ENCODE measurements at regions not wholly inside any gene's neighbourhood (a gene's known extent, or its start where the extent isn't known, plus 50 kb on each side); places are given as distances from the start of the nearest gene placed in this dataset.

DNA sequence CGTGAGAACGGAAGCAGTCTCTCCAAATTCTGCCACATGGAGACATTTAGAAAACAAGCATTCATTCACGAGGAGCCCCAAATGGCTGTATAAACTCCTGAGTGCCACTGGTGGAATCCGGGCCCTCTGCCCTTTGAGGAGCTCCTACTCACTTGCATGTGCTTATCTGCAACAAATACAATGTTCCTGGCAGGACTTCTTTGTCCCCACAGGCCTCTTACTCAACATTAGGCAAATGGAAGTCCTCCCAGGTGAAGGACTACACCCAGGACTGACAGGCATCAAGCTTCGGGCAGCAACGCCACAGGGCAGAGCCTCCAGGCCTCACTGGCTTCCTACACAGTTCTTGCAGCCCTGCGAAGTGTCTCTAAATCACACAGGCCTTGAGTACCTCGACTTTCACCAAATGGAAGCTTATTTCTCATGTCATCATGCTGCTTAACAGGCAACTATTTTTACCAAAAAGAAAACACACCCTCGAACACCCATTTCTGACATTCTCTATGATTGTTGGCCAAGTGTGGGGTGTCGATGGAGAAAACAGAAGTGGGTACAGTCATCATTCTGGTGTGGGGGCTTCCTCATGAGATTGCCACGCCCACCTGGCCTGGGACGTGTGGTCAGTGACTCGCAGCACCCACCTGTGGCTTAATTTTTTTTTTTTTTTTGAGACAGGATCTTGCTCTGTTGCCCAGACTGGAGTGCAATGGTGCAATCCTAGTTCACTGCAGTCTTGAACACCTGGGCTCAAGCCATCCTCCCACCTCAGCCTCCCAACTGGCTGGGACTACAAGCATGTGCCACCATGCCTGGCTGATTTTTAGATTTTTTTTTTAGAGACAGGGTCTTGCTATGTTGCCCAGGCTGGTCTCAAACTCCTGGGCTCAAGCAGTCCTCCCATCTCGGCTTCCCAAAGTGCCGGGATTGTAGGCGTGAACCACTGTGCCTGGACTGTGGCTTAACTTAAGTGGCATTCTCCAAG, 186.8 kb upstream of the GLI2 start:
- no peak for DNase-seq (ENCODE audit: low read depth in 3 of 3)

DNA sequence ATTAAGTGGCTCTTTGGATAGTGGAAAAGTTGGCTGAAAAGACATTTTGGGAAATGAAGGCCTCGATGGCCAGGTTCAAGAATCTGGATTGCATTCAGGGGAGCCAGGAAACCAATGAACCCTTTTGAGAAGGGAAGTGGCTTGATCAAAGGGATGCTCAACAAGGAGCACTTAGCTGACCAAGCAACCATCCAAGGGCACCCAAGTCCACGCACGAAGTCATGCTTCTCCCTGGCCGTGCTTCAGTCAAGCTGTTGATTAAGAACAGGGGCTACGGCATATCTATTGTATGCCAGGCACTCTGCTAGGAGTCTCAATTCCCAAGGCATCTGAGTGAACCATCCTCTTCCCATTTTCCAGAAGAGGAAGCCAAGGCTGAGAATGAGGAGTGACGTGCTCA, 185.8 kb upstream of the GLI2 start:
- no peak for DNase-seq (ENCODE audit: low read depth in 3 of 3)

DNA sequence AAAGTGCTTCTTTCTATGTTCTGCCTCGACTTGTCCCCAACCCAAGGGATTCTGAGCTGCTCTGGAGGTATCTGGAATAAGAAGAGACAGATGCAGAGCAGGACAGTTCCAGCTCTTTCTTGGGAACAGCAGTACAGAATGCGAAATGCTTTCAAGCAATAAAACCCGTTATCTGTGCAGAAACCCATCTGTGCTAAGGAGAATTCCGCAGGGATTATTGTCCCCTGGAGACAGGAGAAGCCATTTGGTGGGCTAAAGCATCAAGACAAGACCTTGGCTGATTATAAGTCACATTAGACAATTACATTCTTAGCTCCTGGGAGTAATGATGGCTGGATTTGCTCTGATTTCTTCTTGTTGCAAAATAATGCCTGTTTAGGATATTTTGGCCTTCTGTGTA, 185.4 kb upstream of the GLI2 start:
- no peak for DNase-seq (ENCODE audit: low read depth in 3 of 3)

DNA sequence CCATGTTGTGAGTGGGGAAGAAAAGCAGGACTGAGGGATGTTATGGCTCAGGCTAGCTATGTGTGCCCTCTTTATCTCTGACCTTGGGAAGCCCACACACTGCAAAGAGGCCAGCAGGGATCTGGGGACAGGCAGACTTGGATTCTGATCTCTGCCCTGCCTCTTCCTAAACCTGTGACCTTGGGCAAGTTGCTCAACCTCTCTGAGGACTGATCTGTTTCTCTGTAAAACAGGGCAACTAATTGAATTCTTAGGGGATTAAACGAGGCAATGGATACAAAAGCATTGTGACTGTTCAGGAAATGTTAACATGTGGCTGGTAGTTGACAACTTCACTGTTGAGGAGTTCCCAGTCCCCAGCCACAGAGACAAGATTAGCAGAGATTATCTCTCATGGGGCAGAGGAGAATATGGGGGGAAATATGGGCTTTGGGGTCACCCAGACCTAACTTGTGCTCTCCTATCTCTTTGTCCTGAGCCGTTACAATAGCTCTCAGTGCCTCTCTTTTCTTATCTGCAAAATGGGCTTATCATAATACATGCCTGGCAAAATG, 184.7 kb upstream of the GLI2 start:
- DNase-seq (ENCODE audit: low read depth in 3 of 3) = no peak

DNA sequence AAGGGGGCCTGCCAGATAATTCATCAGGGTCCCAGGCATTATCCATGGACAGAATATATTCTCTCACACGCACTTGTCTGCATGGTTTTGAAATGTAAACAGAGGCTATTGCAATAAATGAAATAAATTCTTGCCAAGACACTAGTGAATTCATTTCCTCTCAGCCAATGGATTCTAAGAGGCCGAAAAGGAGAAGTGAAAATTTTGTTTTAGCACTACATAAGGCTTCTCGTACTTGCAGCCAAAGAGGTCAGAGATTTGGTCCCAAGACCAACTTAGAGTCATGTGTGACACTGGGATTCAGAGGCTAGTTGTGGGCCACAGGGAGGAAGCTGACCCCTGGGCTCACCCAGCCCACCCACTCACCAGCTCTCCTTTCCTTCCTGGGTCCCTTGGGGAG, 184.1 kb upstream of the GLI2 start:
- no peak for DNase-seq (ENCODE audit: low read depth in 3 of 3)

DNA sequence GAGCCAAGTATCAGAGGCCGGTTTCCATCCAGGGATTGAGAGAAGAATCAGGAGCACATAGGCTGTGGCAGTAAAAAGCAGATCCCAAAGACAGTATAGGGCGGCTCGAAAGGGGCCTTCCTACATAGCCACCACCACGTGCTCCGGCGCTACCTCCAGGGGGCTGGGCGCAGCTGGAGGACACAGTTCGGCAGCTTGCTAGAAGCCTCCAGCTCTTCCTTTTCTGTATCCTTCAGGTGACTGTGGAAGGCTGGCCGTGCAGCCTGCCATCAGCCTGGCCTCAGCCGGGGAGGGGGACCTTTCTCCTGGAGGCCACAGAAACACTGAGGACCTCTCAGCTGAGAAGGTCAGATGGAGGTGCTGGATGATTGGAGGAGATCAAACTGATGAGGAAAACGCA, 183.6 kb upstream of the GLI2 start:
- no peak for DNase-seq (ENCODE audit: low read depth in 3 of 3)

DNA sequence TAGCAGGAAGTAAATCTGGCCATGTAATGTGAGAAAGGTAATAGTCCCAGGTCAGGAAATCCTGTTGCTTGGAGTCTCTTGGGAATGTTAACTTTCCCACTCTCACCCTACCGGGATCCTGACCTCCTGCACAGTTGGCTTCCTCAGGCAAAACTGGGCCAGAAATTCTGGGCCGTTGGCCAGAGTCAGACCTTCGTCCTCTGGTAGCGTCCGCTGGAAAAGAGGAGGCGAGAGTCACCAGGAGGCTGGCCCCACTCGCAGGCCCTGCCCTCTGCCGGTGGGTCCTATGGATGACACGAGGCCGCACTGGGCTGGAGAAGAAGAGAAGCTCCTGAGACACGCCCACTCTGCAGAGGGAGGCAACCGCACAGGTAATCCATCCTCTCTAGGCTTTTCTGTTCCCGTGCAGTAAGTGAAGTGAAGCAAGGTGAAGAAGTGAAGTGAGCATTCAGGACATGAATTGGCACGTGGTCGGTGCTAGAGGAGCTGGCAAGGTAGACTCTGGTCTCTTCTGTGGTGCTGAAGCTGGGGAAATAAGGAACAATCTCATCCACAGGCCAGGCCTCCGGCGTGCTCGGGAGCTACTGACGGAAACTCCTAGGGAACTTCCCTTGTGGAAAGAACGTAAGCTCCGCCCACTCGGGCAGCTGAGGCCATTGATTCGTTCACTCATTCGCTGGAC, 182.7 kb upstream of the GLI2 start:
- peak in 2 of 3 experiments; percentile 4 to 27 for DNase-seq (ENCODE audit: low read depth in 3 of 3)

DNA sequence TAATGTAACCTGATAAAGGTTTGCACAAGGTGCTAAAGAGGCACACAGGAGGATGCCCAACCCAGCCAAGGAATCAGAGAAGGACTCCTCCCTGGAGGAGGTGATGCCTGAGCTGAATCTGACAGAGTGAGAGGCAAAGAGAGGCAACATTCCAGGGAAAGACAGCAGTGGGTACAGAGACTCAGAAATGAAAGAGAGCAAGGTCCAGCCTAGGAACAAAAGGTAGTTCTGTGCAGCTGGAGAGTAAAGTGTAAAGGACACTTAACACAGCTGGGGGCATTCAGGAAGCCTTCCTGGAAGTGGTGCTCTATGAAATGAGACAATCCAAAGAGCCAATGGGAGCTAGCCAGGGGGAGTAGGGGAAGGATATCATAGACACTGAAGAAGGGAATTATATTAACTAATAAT, 181.0 kb upstream of the GLI2 start:
- DNase-seq (ENCODE audit: low read depth in 3 of 3) = no peak

DNA sequence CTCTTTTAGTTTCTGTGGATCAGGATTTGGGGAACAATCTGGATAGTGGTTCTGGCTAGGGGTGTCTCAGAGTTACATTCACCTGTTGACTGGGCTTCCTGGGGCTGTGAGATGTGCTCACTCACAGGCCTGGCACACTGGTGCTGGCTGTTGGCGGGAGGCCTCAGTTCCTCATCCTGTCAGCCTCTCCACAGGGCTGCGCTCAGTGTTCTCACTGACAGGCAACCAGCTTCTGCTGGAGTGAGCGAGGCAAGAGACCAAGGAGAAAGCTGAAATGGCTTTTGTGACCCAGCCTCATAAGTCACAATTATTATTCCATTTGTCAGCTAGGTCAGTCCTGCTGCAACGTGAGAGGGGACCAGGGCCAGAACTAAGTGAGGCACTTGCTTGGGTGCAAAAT, 180.6 kb upstream of the GLI2 start:
- DNase-seq (ENCODE audit: low read depth in 3 of 3) = no peak

DNA sequence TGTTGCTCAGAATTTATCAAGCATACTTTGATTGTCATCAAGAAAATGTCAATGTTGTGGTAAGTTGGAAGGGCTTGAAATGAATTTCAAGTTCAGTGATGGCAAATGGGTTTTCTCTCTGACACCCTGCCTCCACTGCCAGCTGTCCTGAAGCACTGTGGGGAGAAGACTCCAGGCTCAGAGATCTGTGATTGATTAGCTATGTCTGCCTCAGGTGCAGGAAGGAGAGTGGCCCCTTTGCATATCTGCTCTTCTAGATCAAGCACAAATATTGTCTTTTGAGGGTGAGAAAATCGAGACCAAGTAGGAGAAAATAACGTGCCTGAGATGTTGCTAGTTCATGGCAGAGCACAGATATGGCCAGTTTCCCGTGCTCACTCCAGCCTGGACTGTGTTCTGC, 178.8 kb upstream of the GLI2 start:
- DNase-seq (ENCODE audit: low read depth in 3 of 3) = no peak

DNA sequence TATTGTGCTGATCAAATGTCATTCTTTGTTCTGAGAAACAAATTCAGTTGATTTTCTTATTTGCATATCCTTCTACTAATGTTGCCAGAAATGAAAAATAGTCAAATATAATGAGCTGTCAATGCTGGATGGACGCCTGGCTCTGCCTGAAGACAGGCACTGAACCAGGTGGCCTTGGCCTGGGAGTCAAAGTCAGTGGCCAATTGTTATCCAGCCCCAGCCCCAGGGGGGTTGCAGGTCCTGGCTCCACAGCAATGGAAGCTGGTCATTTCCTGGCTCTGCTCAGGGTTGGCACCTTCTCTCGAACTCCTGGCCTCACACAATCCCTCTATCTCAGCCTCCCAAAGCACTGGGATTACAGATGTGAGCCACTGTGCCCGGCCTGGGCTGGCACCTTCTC, 176.8 kb upstream of the GLI2 start:
- no peak for DNase-seq (ENCODE audit: low read depth in 3 of 3)

DNA sequence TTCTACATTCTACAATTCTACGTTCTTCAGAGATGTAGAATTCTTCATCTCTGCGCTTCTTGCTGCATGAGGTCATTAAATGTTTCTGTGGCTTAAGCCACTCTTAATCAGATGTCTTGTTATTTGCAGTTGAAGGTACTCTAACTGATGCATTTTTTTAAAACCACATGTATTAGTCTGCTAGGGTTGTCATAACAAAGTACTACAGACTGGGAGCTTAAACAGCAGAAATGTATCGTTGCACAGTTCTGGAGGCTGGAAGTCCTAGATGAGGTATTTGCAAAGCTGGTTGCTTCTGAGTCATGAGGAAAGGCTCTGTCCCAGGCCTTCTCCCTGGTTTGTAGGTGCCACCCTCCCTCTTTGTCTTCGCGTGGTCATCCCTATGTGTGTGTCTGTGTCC, 176.3 kb upstream of the GLI2 start:
- DNase-seq (ENCODE audit: low read depth in 3 of 3) = no peak

DNA sequence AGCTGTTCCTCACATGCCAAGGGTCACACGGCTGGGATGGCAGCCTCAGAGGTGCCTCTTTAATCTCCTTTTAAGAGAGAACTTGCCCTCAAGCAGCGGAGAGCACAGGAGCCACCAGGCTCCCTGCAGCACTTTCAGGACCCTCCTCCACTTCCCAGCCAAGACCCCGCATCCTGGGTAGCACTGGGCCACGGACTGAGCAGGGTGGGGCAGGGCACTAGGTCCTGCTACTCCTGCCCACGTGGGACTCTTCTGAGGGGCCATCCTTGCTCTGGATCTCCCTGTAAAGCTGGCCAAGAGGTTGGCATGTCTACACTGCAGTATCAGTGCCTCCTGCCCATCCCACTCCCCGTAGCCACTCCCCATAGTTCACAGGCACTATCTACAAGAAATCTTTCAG, 175.3 kb upstream of the GLI2 start:
- DNase-seq (ENCODE audit: low read depth in 3 of 3) = no peak

DNA sequence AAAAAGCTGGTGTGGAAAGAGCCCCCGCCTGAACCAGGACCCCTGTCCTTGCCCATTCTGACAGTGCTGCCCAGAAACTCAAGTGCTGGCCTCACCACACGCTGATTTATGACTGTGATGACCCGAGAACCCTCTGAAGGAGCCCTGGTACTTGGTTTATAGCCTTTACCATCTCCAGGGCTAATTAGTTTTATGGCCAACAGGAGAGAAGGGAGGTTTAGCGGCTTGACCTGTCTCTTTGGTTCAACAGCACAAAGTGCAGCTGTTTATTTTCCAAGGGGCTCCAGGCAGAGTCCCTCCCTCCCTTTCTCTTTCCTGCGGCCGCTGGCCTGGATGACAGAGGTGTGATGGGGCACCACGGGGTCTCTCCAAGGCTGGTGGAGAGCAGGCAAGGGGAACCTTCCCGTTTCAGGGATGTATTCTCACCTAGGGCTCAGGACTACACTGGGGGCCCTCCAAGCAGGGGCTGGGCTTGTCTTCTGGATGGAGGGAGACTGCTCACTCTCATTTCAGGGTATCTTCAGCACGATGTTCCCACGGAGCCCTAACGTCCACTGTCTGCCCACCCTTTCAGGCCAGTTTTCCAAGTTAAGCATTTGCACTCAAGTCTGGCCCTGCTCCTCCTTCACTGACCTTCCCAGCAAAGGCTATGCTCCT, 174.2 kb upstream of the GLI2 start:
- DNase-seq (ENCODE audit: low read depth in 3 of 3) = no peak

DNA sequence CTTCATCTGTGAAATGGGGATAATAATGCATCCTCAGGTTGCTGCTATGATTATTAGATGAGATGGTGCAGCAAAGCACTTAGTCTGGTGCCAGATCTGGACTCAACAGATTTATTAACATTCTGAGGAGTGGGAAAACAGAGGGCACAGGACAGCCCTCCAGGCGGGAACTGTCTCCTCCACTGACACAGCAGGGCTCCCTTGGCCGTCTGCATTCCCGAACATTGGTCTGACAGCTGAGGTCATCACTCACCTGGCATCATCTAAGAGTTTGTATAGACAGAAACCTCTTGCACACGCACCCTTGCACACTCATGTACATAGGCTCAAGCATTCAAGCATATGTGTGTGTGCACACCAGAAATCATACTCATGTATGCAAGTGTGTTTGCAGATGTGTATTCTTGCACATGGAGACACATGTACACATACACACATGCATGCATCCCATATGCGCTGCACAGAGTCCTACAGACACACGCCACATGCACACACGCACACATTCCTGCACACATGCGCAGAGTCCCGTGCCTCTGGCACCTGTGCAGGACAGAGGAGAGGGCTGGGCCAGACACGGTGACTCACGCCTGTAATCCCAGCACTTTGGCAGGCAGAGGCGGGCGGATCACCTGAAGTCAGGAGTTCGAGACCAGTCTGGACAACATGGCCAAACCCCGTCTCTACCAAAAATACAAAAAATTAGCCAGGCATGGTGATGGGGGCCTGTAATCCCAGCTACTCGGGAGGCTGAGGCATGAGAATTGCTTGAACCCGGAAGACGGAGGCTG, 173.3 kb upstream of the GLI2 start:
- no peak for DNase-seq (ENCODE audit: low read depth in 3 of 3)

DNA sequence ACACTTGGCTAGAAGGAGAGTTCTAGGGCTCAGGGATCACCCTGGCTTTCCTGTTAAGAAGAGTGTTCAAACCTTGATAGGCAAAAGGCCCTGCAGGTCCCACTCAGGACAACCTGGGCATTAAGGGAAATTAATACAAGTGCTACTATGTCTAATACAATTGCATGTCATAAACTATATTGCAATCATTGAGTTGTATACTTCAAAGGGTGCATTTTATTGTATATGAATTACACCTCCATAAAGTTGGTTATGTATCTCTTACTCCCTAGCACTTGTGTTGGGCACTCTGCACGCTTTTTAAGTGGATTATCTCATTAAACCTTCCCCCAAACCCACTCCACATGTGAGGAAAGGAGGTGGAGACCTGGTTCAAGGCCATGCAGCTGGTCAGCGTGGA, 172.1 kb upstream of the GLI2 start:
- no peak for DNase-seq (ENCODE audit: low read depth in 3 of 3)

DNA sequence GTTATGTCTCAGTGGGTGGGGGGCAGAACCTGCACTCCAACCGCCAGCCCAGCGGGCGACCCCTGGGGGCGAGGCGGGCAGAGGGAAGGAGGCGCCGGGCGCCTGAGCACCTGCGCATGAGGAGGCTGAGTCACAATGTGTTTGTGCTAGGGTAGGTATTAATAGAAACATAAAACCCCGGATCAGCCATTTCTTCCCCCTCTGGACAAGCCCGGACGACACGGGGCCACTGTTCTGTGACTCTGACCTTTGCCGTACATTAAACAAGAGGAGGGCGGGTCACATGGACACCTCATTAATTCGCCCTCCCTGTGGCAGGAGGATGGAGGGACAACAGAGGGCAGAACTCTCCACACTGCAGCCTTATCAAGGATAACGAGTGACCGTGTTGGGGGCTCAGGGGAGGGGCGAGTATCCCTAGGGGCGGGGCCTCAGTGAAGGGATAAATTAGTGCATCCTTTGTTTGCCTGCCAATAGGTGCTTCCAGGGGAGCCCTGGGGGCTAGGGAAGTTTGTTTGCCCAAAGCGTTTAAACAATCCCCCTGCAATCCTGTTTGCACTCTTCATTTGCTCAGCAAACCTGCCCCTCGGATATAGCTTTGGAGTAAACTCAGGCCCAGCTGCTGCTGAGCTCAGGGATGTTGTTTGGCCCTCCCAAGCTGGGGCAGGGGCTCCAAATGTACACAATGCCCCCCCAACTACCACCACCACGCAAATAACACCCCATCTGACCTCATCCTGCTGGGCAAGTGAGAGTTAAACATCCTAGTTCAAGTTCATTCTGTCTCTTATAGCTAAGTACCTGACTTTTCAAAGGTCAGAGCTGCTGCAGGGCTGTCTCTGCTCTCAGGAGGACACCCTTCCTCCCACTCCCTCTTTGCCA, 171.2 kb upstream of the GLI2 start:
- DNase-seq (ENCODE audit: low read depth in 3 of 3) = no peak

DNA sequence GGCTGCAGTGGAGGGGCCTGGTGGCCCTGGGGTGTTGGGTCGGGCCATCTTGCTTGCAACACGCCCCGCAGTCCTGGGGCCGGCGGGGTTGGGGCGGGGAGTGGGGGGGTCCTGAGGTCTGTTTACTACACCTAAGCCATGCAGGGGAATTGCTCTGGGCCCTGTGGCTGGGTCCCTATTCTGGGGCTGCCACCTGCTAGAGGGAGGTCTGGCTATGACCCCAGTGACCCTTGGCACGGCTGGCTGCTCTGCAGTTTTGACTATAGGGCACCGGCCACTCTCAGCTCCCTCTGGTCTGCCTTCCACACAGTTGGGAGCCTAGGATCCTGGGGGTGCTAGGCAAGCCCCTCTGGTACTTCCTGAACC, 170.6 kb upstream of the GLI2 start:
- no peak for DNase-seq (ENCODE audit: low read depth in 3 of 3)

DNA sequence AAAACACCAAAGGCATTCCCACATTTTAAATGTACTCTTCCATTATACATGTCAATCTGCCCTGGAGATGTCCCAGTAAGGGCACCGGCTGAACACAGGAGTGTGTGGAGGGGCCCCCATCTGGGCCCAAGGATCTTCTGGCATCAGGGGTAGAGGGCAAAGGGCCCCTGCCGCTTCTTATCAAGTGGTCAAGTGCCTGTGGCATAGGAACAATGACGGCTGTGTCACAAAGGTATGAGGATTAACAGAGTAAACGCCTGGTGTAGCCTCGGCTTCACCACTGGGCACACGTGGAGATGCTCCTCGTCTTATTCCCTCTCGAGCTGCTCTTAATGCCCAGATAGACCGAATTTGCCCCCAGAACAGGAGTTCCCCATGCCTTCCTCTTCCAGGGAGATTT, 169.7 kb upstream of the GLI2 start:
- no peak for DNase-seq (ENCODE audit: low read depth in 3 of 3)

DNA sequence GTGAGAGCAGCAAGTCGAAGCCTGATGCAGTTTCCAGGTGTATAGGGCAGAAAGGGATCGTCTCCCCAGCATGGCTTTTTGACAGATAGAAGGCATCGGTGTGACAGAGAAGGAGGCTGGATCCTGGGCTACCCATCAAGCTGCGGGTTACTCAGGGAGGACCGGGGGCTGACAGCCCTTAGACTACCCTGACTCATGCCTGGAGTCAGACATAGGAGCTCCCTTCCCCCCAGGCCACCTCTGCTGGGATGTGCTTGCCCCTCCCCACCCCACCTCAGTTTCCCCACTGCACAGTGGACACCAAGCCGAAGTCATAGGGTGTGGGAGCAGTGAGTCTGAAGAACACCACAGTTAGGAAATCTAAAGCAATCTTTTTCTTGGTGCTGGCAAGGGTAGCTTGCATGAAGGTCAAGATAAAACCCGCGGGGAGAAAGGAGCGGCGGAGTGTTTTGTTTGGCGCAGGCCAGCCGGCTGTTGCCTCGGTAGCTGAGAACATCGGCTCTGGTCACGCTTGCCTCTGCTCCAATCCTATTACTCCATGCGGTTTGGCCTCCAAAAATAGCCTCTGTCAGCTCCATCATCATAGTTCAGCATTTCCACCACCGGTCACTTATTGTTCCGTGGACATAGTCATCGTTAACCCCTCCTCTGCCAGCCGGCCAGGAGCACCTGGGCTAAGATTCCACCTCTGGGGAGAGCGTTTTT, 169.2 kb upstream of the GLI2 start:
- DNase-seq (ENCODE audit: low read depth in 3 of 3) = no peak
